H9 (cell line): ENCODE measurements at regions not wholly inside any gene's neighbourhood (a gene's known extent, or its start where the extent isn't known, plus 50 kb on each side); places are given as distances from the start of the nearest gene placed in this dataset.

Experiments used
- DNase-seq: peaks from one replicate; pipeline ENCODE4 v3.0.0-alpha.2; 2017
- H2AFZ ChIP-seq: one replicate; pipeline ENCODE4 v1.6.1; 2013; ENCODE audit warnings: mild to moderate bottlenecking, low read length, control low read depth, moderate library complexity
- H2AK5ac ChIP-seq: 2 replicates; pipeline ENCODE4 v1.6.1; 2013; ENCODE audit warnings: low read length, control low read depth, mixed read lengths; ENCODE audit not compliant: insufficient read length
- H2BK120ac ChIP-seq: one replicate; pipeline ENCODE4 v1.6.1; 2013; ENCODE audit warnings: low read depth, mild to moderate bottlenecking, low read length, control low read depth, inconsistent platforms; ENCODE audit not compliant: poor library complexity, severe bottlenecking
- H2BK12ac ChIP-seq: 2 replicates; pipeline ENCODE4 v1.6.1; 2013; ENCODE audit warnings: low read length, control low read depth, mixed read lengths, low read depth; ENCODE audit not compliant: insufficient read length
- H2BK15ac ChIP-seq: 2 replicates; pipeline ENCODE4 v1.6.1; 2013; ENCODE audit warnings: low read depth, low read length, control low read depth
- H2BK20ac ChIP-seq: one replicate; pipeline ENCODE4 v1.6.1; 2013; ENCODE audit warnings: low read depth, mild to moderate bottlenecking, low read length, control low read depth, inconsistent platforms; ENCODE audit not compliant: poor library complexity, severe bottlenecking
- H2BK5ac ChIP-seq: 2 replicates; pipeline ENCODE4 v1.6.1; 2013; ENCODE audit warnings: low read length, control low read depth, mixed read lengths; ENCODE audit not compliant: insufficient read length
- H3K14ac ChIP-seq: 2 replicates; pipeline ENCODE4 v1.6.1; 2013; ENCODE audit warnings: low read length, control low read depth; ENCODE audit not compliant: insufficient read depth
- H3K18ac ChIP-seq: 2 replicates; pipeline ENCODE4 v1.6.1; 2013; ENCODE audit warnings: low read depth, mild to moderate bottlenecking, mixed read lengths, low read length, control low read depth; ENCODE audit not compliant: insufficient read length
- H3K23ac ChIP-seq: 2 replicates; pipeline ENCODE4 v1.6.1; 2013; ENCODE audit warnings: low read length, control low read depth, mixed read lengths, low read depth; ENCODE audit not compliant: insufficient read length
- H3K23me2 ChIP-seq: 2 replicates; pipeline ENCODE4 v1.6.1; 2013; ENCODE audit warnings: low read depth, mild to moderate bottlenecking, mixed read lengths, low read length, control low read depth; ENCODE audit not compliant: insufficient read length, poor library complexity, severe bottlenecking
- H3K27ac ChIP-seq: 2 replicates; pipeline ENCODE4 v1.5.1; 2013; ENCODE audit warnings: low read length, control low read depth, mixed read lengths, low read depth; ENCODE audit not compliant: insufficient read length
- H3K27me3 ChIP-seq: 2 replicates; pipeline ENCODE4 v1.6.1; 2013; ENCODE audit warnings: low read length, control low read depth, inconsistent platforms; ENCODE audit not compliant: insufficient read depth
- H3K4ac ChIP-seq: 2 replicates; pipeline ENCODE4 v1.6.1; 2013; ENCODE audit warnings: low read depth, mild to moderate bottlenecking, control low read depth, inconsistent platforms, low read length, moderate library complexity
- H3K4me1 ChIP-seq: 2 replicates; pipeline ENCODE4 v1.6.1; 2013; ENCODE audit warnings: low read length, control low read depth, inconsistent platforms; ENCODE audit not compliant: insufficient read depth
- H3K4me2 ChIP-seq: 2 replicates; pipeline ENCODE4 v1.6.1; 2013; ENCODE audit warnings: low read length, control low read depth, mixed read lengths; ENCODE audit not compliant: insufficient read length, insufficient read depth
- H3K56ac ChIP-seq: 2 replicates; pipeline ENCODE4 v1.6.1; 2013; ENCODE audit warnings: low read depth, mild to moderate bottlenecking, mixed read lengths, low read length, control low read depth; ENCODE audit not compliant: insufficient read length
- H3K79me1 ChIP-seq: 2 replicates; pipeline ENCODE4 v1.6.1; 2013; ENCODE audit warnings: low read depth, mild to moderate bottlenecking, moderate library complexity, low read length, control low read depth, inconsistent platforms; ENCODE audit not compliant: insufficient read depth, poor library complexity, severe bottlenecking
- H3K79me2 ChIP-seq: 2 replicates; pipeline ENCODE4 v1.6.1; 2013; ENCODE audit warnings: low read length, control low read depth, inconsistent platforms; ENCODE audit not compliant: insufficient read depth
- H3K9ac ChIP-seq: 2 replicates; pipeline ENCODE4 v1.6.1; 2013; ENCODE audit warnings: low read length, control low read depth, mixed read lengths; ENCODE audit not compliant: insufficient read length; ENCODE audit errors: extremely low read depth
- H3K9me3 ChIP-seq: one replicate; pipeline ENCODE4 v1.6.1; 2013; ENCODE audit warnings: low read depth, low read length, inconsistent platforms; ENCODE audit not compliant: control insufficient read depth
- H3T11ph ChIP-seq: one replicate; pipeline ENCODE4 v1.6.1; 2013; ENCODE audit warnings: mild to moderate bottlenecking, low read length, control low read depth, inconsistent platforms
- H4K20me1 ChIP-seq: one replicate; pipeline ENCODE4 v1.6.1; 2013; ENCODE audit not compliant: control insufficient read depth, insufficient read length, insufficient read depth
- H4K5ac ChIP-seq: 2 replicates; pipeline ENCODE4 v1.6.1; 2013; ENCODE audit warnings: low read depth, mild to moderate bottlenecking, mixed read lengths, low read length, control low read depth; ENCODE audit not compliant: insufficient read length
- H4K8ac ChIP-seq: replicated peaks from 2 replicates; pipeline ENCODE4 v1.6.1; 2013; ENCODE audit warnings: low read length, control low read depth, mixed read lengths, low read depth; ENCODE audit not compliant: insufficient read length
- H4K91ac ChIP-seq: 2 replicates; pipeline ENCODE4 v1.6.1; 2013; ENCODE audit warnings: low read depth, mild to moderate bottlenecking, moderate library complexity, mixed read lengths, low read length, control low read depth; ENCODE audit not compliant: insufficient read length
- H3K27ac Mint-ChIP-seq, 3 experiments: 2 replicates in 2 of 3; 3 replicates in 1 of 3; pipeline ENCODE4 v1.8.0; 2020 to 2021; ENCODE audit warnings: mixed read lengths in 3 of 3, mild to moderate bottlenecking in 1 of 3, moderate library complexity in 1 of 3
- H3K27me3 Mint-ChIP-seq: 2 replicates; pipeline ENCODE4 v1.8.0; 2021; ENCODE audit warnings: low read depth, mild to moderate bottlenecking, moderate library complexity, mixed read lengths
- H3K36me3 Mint-ChIP-seq, 3 experiments: 2 replicates in 2 of 3; 3 replicates in 1 of 3; pipeline ENCODE4 v1.8.0; 2020 to 2021; ENCODE audit warnings: low read depth in 3 of 3, mixed read lengths in 3 of 3; ENCODE audit not compliant: insufficient read depth in 1 of 3
- H3K4me1 Mint-ChIP-seq, 2 experiments: 2 replicates each; pipeline ENCODE4 v1.8.0; 2020; ENCODE audit warnings: mixed read lengths in 2 of 2
- H3K4me3 Mint-ChIP-seq, 2 experiments: 2 replicates in 1 of 2; 3 replicates in 1 of 2; pipeline ENCODE4 v1.8.0; 2020 to 2021; ENCODE audit warnings: mild to moderate bottlenecking in 2 of 2, mixed read lengths in 2 of 2, moderate library complexity in 1 of 2
- H3K9me3 Mint-ChIP-seq, 2 experiments: 2 replicates in 1 of 2; 3 replicates in 1 of 2; pipeline ENCODE4 v1.8.0; 2020; ENCODE audit warnings: mild to moderate bottlenecking in 2 of 2, mixed read lengths in 2 of 2, moderate library complexity in 1 of 2
- WGBS: extraction: QIAGEN DNeasy Blood & Tissue Kit; methylation state at CpG from one replicate; pipeline ENCODE4 v1.1.7; 2013; ENCODE audit warnings: missing lambda C conversion rate, low lambda C conversion rate, mixed read lengths; ENCODE audit not compliant: insufficient read length; ENCODE audit errors: extremely low coverage; 5-methylcytosine and 5-hydroxymethylcytosine counted together
- TF ChIP-seq, protein P1 (sequence below): fragments of 200-600 bp; sonication (generic); conservative IDR thresholded peaks from 3 replicates; pipeline ENCODE4 v1.8.0; 2021; ENCODE audit warnings: antibody characterized with exemption, mild to moderate bottlenecking

DNA sequence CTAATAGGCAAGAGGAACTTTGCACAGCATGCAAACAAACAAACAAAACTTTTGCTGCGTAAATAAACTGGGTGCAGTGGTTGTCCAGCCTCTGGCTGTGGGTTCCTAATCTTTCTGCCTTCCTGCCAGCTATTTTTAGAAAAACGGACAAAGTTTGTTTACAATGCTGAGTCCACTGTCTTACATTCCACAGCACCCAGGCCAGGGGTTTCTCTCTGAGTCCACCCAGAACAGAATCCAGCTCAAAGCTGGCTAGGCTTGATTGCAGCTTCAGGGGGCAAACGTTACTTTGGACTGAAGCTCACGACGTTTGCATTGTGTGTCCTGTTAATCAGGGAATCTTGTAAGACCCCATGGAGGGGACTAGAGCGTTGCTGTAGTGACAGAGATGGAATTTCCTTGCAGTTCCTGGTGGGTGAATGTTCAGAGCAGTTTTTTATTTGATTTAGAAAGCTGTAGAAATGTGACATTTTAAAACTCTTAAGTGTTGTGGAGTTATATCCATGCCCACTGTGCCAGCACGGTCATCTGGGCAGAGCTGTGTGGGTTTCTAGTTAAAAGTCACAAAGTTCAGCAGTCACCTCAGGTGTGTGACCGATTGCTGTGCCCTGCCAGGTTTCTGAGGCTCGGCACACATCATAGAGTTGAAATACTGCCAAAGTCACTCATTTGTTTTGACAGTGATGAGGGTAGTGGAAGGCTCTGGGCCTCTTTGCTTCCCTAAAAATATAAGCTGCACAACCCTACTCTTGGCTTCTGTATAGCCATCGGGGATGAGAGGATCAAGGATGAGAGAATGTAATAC lies 247.0 kb downstream of the STK31 start:
- Histone ChIP-seq H4K5ac (no peak overlapping the region), H3T11ph (no peak overlapping the region), H3K79me2 (no peaks in the 10 kb centered on the region), H3K9me3 (no peaks in the 10 kb centered on the region), H3K14ac (no peak overlapping the region; the same call in 1 of the 2 replicates), H4K8ac (no peak overlapping the region), H2AFZ (peak overlapping the region; percentile 48), H2BK20ac (no peak overlapping the region), H3K23ac (no peak overlapping the region), H3K4ac (no peak overlapping the region), H4K91ac (no peak overlapping the region), H2AK5ac (no peak overlapping the region), H3K27ac (no peak overlapping the region), H3K56ac (no peak overlapping the region), H3K4me1 (peaks cover 9% of the 10 kb centered on the region; the same call in 1 of the 2 replicates), H3K27me3 (no peaks in the 10 kb centered on the region), H3K23me2 (no peaks in the 10 kb centered on the region), H3K4me2 (no peak overlapping the region), H3K9ac (no peak overlapping the region), H2BK5ac (no peak overlapping the region), H3K79me1 (no peaks in the 10 kb centered on the region), H2BK12ac (no peak overlapping the region), H4K20me1 (no peaks in the 10 kb centered on the region), H2BK120ac (no peak overlapping the region), H2BK15ac (no peak overlapping the region), H3K18ac (no peak overlapping the region)
- Mint-ChIP-seq H3K4me3 (no peak overlapping the region), H3K27me3 (peaks cover 2% of the 10 kb centered on the region; the same call in 1 of the 2 replicates), H3K36me3 (no peaks in the 10 kb centered on the region), H3K4me1 (peaks cover 6 to 7% of the 10 kb centered on the region in 2 experiments; a peak in 3 of 4 replicates), H3K27ac (peak overlapping the region in 2 of 3 experiments; percentile 12 to 72; a peak in 2 of 7 replicates), H3K9me3 (no peaks in the 10 kb centered on the region)
- no peak for DNase-seq
- TF ChIP-seq, protein P1, sequence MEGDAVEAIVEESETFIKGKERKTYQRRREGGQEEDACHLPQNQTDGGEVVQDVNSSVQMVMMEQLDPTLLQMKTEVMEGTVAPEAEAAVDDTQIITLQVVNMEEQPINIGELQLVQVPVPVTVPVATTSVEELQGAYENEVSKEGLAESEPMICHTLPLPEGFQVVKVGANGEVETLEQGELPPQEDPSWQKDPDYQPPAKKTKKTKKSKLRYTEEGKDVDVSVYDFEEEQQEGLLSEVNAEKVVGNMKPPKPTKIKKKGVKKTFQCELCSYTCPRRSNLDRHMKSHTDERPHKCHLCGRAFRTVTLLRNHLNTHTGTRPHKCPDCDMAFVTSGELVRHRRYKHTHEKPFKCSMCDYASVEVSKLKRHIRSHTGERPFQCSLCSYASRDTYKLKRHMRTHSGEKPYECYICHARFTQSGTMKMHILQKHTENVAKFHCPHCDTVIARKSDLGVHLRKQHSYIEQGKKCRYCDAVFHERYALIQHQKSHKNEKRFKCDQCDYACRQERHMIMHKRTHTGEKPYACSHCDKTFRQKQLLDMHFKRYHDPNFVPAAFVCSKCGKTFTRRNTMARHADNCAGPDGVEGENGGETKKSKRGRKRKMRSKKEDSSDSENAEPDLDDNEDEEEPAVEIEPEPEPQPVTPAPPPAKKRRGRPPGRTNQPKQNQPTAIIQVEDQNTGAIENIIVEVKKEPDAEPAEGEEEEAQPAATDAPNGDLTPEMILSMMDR = no peak
- WGBS = no CpG with 5 or more reads among the region's 10 CpGs
